Neutrophil (primary cell): ENCODE measurements at regions not wholly inside any gene's neighbourhood (a gene's known extent, or its start where the extent isn't known, plus 50 kb on each side); places are given as distances from the start of the nearest gene placed in this dataset.

Experiments
- H3K27ac ChIP-seq: fragments of 200-600 bp; sonication (generic); 2 replicates; pipeline ENCODE4 v1.5.1; 2016; ENCODE audit warnings: mild to moderate bottlenecking, moderate library complexity
- H3K27me3 ChIP-seq: fragments of 200-600 bp; sonication (generic); 2 replicates; pipeline ENCODE4 v1.6.0; 2016; ENCODE audit warnings: mild to moderate bottlenecking
- H3K36me3 ChIP-seq: fragments of 200-600 bp; sonication (generic); 2 replicates; pipeline ENCODE4 v1.5.1; 2017
- H3K4me1 ChIP-seq, 2 experiments: fragments of 200-600 bp in 1 of 2; sonication (generic) in 1 of 2; 1 replicate in 1 of 2; 2 replicates in 1 of 2; pipeline versions ENCODE4 v1.5.1 to v1.6.1; 2013 to 2016; ENCODE audit warnings: low read depth in 1 of 2, low read length in 1 of 2, mild to moderate bottlenecking in 1 of 2, moderate library complexity in 1 of 2; ENCODE audit not compliant: control insufficient read depth in 1 of 2, insufficient read depth in 1 of 2
- H3K4me3 ChIP-seq, 2 experiments: fragments of 200-600 bp in 1 of 2; sonication (generic) in 1 of 2; 1 replicate in 1 of 2; 2 replicates in 1 of 2; pipeline ENCODE4 v1.5.1; 2013 to 2016; ENCODE audit warnings: low read depth in 1 of 2, low read length in 1 of 2, mild to moderate bottlenecking in 1 of 2, moderate library complexity in 1 of 2
- H3K9me3 ChIP-seq: fragments of 200-600 bp; sonication (generic); 2 replicates; pipeline ENCODE4 v1.5.1; 2016
- CTCF ChIP-seq: fragments of 200-600 bp; sonication (generic); IDR thresholded peaks from 2 replicates; pipeline ENCODE4 v1.5.1; 2016; ENCODE audit warnings: antibody characterized with exemption

GRCh38 chr18:41458376-41458775 lies 496.7 kb upstream of the PIK3C3 start:
- H3K36me3 ChIP-seq: no peaks in the 10 kb centered on the region
- no peaks in the 10 kb centered on the region for H3K27me3 ChIP-seq
- TF ChIP-seq CTCF: no peak
- H3K27ac ChIP-seq: no peak overlapping the region
- no peaks in the 10 kb centered on the region for H3K4me1 ChIP-seq
- no peaks in the 10 kb centered on the region for H3K9me3 ChIP-seq
- H3K4me3 ChIP-seq: no peak overlapping the region

- Histone ChIP-seq H3K4me1 (no peaks in the 10 kb centered on the region), H3K4me3 (no peak overlapping the region), H3K27ac (no peak overlapping the region), H3K9me3 (no peaks in the 10 kb centered on the region), H3K36me3 (no peaks in the 10 kb centered on the region), H3K27me3 (no peaks in the 10 kb centered on the region)
- TF ChIP-seq CTCF: no peak
Observed at GRCh38 chr18:41457765-41458326, 497.2 kb upstream of the PIK3C3 start.

GRCh38 chr18:41456831-41457230 lies 498.2 kb upstream of the PIK3C3 start:
- TF ChIP-seq CTCF: no peak
- Histone ChIP-seq H3K36me3 (no peaks in the 10 kb centered on the region), H3K4me1 (no peaks in the 10 kb centered on the region), H3K27me3 (no peaks in the 10 kb centered on the region), H3K9me3 (no peaks in the 10 kb centered on the region), H3K4me3 (no peak overlapping the region), H3K27ac (no peak overlapping the region)

GRCh38 chr18:41449612-41450011 lies 505.4 kb upstream of the PIK3C3 start:
- H3K27me3 ChIP-seq: no peaks in the 10 kb centered on the region
- no peaks in the 10 kb centered on the region for H3K4me1 ChIP-seq
- no peak overlapping the region for H3K27ac ChIP-seq
- no peaks in the 10 kb centered on the region for H3K36me3 ChIP-seq
- no peak overlapping the region for H3K4me3 ChIP-seq
- TF ChIP-seq CTCF: no peak
- H3K9me3 ChIP-seq: no peaks in the 10 kb centered on the region

- no peaks in the 10 kb centered on the region for H3K36me3 ChIP-seq
- H3K4me1 ChIP-seq: no peaks in the 10 kb centered on the region
- TF ChIP-seq CTCF: no peak
- H3K9me3 ChIP-seq: no peaks in the 10 kb centered on the region
- H3K27ac ChIP-seq: no peak overlapping the region
- H3K4me3 ChIP-seq: no peak overlapping the region
- H3K27me3 ChIP-seq: no peaks in the 10 kb centered on the region
Observed at GRCh38 chr18:41444943-41445342, 510.1 kb upstream of the PIK3C3 start.

- no peaks in the 10 kb centered on the region for H3K27me3 ChIP-seq
- H3K4me1 ChIP-seq: no peaks in the 10 kb centered on the region
- H3K4me3 ChIP-seq: no peak overlapping the region
- H3K27ac ChIP-seq: no peak overlapping the region
- no peak for TF ChIP-seq CTCF
- no peaks in the 10 kb centered on the region for H3K9me3 ChIP-seq
- no peaks in the 10 kb centered on the region for H3K36me3 ChIP-seq
Observed at GRCh38 chr18:41436772-41437171, 518.3 kb upstream of the PIK3C3 start.
